CD4-positive, alpha-beta T cell treated with Interleukin-4 for 1 hour (primary cell): ENCODE measurements at regions not wholly inside any gene's neighbourhood (a gene's known extent, or its start where the extent isn't known, plus 50 kb on each side); places are given as distances from the start of the nearest gene placed in this dataset.
"Not testable (repeated sequence)": the region's sequence is repeated elsewhere in the genome, so short reads cannot be mapped to it uniquely, and the experiment has no call there.

Source experiments
- DNase-seq, 2 donors: peaks; one replicate each; pipeline ENCODE4 v3.0.0-alpha.2; 2020 to 2022

- no peak for DNase-seq
Measured at GRCh38 chr5:92242170-92242569, 859.1 kb upstream of the ARRDC3 start.

- DNase-seq: no peak
Measured at GRCh38 chr5:92237896-92238295, 854.8 kb upstream of the ARRDC3 start.

DNA sequence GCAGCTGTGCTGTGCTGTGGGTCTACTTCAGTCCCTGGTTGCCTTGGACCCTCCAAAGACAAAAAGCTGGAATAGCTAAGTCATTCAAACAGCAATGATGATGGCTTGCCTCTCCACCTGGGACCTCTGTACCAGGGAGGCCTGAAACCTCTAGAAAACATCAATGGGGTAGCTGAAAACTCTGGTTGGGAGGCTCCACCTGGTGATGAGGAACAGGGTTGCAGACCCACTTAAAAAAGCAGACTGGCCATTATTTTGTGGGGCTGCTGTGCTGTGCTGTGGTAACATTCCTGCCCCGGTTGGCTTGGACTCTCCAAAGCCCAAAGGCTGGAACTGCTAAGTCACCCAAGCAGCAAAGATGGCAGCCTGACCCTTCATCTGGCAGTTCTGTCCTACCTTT, 839.3 kb upstream of the ARRDC3 start:
- DNase-seq: no peak

- not testable (repeated sequence) for DNase-seq
Measured at GRCh38 chr5:92216852-92217251, 833.7 kb upstream of the ARRDC3 start.

GRCh38 chr5:92215116-92215515, 832.0 kb upstream of the ARRDC3 start:
- DNase-seq: no peak

DNA sequence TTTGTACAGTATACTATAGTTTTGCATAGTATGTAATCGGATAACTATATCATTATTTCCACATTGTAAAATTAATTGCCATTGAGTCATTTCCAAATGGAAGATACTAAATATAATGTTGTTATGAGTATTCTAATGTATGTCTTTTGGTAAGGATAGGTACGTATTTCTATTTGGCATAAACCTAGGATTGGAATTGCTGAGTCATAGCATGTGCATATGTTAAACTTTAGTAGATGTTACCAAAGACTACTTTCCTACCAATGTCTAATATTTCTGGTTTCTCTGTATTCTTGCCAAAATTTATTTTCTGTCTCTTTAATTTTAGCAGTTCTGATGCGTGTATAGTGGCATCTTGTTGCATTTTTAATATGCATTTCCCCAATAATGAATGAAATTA, 825.1 kb upstream of the ARRDC3 start:
- no peak for DNase-seq

DNA sequence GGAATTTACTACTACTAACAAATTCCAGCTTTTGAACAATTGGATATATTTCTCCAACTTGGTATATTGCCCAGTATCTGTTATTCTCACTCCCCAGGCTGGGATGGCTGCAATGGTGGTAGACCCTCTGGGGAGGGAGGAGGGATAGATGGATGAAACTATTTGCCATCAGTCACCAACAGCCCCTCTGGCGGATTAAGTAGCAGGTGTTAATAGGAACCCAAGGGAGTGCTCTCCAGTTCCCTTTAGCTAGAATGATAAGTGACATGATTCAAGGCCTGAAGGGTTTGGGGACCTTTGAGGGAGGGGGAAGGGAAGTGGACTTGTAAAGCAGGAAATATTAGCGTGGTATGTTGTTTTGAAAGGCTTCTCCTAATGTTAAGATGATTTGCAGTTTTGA, 824.0 kb upstream of the ARRDC3 start:
- DNase-seq: no peak

DNA sequence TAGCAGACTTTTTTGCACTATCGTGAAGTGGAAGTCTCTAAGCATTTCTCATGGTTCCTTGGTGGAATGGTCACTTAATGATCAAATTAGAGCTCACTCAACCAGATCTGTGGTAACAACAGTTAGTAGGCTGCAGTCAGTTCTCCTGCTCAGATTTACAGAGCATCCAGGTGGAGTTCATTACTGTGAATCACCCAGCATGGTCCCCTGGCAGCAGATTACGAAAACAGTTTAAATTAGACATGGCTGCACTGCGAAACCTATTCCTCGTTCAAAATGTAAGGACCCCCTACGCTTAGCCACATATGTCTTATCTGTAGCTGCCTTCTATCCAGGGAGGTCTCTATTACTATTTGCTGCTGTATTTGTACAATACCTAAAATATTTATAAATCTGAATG, 823.6 kb upstream of the ARRDC3 start:
- DNase-seq: no peak

GRCh38 chr5:92199035-92199434, 815.9 kb upstream of the ARRDC3 start:
- not testable (repeated sequence) for DNase-seq

- no peak for DNase-seq
Measured at GRCh38 chr5:92181656-92182055, 798.5 kb upstream of the ARRDC3 start.

DNA sequence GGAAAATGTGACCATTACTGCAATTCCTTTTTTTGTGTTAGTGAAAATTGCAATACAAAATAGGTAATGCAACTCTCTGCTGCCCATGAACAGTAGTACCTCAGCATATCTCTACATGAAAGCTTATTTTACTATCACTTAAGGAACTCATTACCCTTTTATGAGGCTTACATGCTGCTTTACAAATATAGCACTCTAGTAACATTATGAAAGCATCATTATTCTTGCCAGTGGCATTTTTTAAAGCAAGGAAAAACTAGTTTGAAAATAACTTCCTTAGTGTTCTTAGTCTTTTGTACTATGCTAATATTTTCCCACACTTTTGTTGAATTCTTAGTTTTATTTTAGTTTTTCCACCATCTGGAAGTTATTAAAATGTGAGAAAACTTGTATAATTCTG, 797.3 kb upstream of the ARRDC3 start:
- no peak for DNase-seq

DNA sequence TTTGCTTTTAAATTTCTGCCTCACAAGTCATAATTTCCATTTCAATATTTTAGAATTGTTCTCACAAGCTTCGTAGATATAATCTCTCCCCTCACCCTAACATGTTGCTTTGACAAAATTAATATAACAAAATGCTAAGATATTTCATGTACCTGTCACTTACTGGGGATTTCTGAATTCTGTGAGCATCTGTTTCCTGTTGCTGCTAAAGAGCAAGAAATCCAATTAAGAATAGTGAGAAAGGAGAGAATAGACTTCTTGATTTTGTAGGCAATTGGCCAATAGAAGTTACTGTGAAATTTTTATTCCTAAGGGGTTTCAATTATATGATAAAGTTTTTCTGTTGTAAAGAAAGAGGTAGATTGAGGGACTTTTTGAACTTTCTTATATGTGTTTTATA, 796.5 kb upstream of the ARRDC3 start:
- DNase-seq: no peak

- no peak for DNase-seq
Measured at GRCh38 chr5:92177926-92178487, 794.9 kb upstream of the ARRDC3 start.

DNA sequence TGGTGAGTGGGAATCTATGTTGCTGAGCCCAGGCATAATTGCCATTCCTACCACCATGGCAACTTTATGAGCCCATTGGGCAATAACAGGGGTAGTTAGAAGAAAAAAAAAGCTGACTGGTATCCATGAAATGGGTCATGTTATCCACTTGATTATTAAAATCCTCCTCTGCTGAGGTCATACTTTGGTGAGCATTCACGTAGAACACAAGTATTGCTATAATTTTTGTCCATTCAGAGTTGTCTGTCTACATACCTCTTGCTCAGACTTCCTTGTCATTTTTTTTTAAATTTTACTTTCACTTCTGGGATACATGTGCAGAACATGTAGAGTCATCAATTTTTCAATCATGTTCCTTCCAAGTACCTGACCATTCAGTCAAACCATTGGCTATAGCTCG, 780.8 kb upstream of the ARRDC3 start:
- no peak for DNase-seq

DNA sequence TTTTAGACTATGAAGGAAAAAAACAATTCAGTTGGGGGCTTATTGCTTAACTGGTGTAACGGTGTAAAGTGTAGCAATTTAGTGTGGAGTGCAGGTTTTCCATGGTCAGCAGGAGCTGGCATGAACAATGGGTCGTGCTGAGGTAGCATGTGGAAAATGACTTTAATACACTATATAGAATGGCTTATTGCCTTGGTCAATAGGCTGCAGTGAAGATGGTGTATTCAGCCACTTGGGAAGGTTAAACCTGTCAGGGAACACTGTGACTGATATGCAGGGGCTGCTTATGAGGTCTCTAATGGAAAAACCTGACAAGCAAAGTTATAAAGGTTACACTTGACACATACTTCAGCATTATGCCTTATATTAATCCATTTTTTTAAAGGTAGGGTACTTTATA, 764.7 kb upstream of the ARRDC3 start:
- no peak for DNase-seq

GRCh38 chr5:92147266-92147665, 764.1 kb upstream of the ARRDC3 start:
- no peak for DNase-seq

DNA sequence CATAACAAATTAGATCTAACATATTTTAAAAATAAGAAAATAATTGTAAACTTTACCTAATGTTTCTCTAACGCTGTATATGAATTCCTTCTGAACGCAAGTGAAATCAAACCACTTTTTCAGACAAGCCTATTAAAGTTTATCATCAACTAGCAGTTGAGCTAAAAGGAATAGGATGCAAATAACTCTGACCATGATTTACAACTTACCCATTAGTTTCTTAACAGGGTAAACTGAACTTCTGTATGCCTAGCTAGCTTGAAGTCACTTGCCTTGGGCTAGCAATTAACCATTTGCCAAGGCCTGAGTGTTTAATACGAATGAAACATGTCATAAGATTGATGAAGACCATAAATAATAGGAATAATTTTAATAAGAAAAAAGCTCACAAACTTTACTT, 762.7 kb upstream of the ARRDC3 start:
- DNase-seq: no peak

- DNase-seq: no peak
Measured at GRCh38 chr5:92144824-92145223, 761.7 kb upstream of the ARRDC3 start.

DNA sequence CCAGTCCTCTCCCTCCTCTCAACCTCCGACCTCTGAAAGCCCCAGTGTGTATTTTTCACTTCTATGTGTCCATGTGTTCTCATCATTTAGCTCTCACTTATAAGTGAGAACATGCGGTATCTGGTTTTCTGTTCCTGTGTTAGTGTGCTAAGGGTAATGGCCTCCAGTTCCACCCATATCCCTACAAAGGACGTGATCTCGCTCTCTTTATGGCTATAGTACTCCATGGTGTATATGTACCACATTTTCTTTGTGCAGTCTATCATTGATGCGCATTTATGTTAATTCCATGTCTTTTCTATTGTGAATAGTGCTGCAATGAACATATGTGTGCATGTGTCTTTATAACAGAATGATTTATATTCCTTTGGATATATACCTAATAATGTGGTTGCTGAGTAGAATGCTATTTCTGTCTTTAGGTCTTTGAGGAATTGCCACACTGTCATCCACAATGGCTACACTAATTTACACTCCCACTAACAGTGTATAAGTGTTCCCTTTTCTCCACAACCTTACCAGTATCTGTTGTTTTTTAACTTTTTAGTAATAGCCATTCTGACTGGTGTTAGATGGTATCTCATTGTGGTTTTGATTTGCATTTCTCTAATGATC, 749.3 kb upstream of the ARRDC3 start:
- DNase-seq: not testable (repeated sequence)

DNA sequence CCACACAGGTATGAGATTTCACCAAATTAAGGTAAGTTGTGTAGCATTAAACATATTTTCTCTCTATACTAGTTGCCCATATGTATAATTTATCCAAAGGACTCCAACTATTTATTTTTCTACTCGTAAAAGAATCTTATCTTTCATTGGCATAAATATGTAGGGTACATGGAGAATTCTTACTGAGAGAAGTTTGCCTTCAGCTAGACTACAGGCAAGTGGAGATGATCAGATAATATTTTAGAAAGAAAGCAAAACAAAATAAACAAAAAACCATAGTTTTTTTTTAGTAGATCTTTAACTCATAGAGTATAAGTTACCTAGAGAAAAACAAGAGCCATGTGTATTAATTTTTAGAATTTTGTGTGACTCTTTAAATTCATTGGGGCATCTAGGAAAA, 743.1 kb upstream of the ARRDC3 start:
- no peak for DNase-seq

DNA sequence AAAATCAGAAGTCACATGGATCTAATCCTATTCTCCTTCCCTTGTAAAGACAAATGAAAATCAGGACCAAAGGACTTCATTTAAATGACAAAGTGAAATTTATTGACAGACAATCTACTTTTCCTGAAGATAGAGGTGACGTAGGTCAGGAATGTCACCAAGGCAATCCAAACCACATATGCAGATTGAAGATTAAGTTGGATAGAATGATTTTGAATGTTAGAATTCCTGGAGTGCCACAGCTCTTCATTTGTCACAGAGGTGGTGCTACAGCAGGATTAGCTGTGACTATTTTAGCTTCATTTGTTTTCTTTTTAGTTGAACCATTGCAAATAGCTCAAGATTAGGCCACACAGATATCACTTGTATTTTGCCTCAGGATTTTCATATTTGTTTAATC, 736.0 kb upstream of the ARRDC3 start:
- no peak for DNase-seq

DNA sequence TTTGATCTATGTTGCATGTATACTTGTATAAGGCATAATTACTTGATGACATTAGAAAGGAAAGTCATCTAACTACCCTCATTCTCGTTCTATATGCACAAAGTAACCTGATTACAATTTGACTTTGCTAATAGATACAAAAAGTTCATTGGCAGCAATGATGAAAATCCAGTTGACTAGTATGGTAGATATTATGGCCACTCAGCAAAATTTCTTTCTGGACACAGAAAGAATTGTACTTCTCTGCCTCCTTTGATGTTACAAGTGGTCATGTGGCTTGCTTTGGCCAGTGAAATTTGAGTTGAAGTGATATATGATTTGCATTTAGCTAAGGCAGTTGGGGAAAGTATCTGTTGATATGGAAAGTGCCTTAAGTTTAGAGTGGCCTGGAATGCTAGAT, 723.7 kb upstream of the ARRDC3 start:
- DNase-seq: no peak

GRCh38 chr5:92104126-92104525, 721.0 kb upstream of the ARRDC3 start:
- no peak for DNase-seq

DNA sequence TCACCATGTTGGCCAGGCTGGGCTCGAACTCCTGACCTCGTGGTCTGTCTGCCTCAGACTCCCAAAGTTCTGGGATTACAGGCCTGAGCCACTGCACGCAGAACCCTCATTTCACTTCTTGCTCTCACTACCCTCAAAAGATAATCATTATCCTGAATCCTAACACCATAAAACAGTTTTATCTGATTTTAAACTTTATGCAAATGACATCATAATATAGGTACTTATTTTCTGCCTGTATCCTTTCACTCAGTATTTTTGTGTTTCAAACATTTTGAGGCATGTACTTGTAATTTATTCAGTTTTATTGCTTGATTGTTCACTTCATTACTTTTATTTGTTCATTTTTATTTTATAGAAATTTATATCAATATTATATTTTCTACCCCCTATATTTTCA, 719.2 kb upstream of the ARRDC3 start:
- DNase-seq: no peak

DNA sequence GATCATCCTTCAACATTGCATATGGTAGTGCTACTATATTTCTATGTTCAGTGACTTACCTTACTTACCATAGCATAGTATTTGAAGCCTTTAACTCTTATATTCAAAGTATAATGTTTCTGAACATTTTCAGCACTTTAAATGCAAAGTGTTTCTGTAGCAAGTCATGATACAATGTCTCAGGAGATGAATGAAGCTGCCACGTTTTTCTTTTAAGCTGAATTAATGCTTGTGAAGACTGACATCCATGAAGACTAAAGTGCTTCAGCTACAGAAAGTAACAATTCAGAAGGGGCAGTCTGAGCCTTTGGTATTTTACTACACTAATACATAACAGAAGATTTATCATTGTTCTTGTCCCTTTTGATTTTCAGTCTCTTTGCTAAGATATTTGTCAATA, 709.1 kb upstream of the ARRDC3 start:
- no peak for DNase-seq
